DND-41 (cell line): ENCODE measurements at regions not wholly inside any gene's neighbourhood (a gene's known extent, or its start where the extent isn't known, plus 50 kb on each side); places are given as distances from the start of the nearest gene placed in this dataset.

Source experiments
- ATAC-seq: fragments of 200-7000 bp; cut with Tn5 transposase; 3 replicates; pipeline ENCODE4 v1.9.1; 2021; ENCODE audit warnings: low read depth; ENCODE audit not compliant: insufficient read depth
- DNase-seq: peaks from one replicate; pipeline ENCODE4 v3.0.0-alpha.2; 2020
- H2AFZ ChIP-seq: 2 replicates; pipeline ENCODE4 v1.6.0; 2012; ENCODE audit warnings: low read depth, low read length
- H3K27ac ChIP-seq: 2 replicates; pipeline ENCODE4 v1.5.1; 2012; ENCODE audit warnings: low read length, inconsistent platforms
- H3K27me3 ChIP-seq: fragments of 200-600 bp; sonication (generic); 2 replicates; pipeline ENCODE4 v1.6.0; 2012; ENCODE audit warnings: low read length, mild to moderate bottlenecking, inconsistent platforms; ENCODE audit not compliant: insufficient read depth, poor library complexity
- H3K36me3 ChIP-seq: 2 replicates; pipeline ENCODE4 v1.5.1; 2012; ENCODE audit warnings: low read length, inconsistent platforms; ENCODE audit not compliant: insufficient read depth
- H3K4me1 ChIP-seq: 2 replicates; pipeline ENCODE4 v1.5.1; 2012; ENCODE audit warnings: mild to moderate bottlenecking, low read length; ENCODE audit not compliant: insufficient read depth
- H3K4me2 ChIP-seq: 2 replicates; pipeline ENCODE4 v1.6.0; 2012; ENCODE audit warnings: mild to moderate bottlenecking, moderate library complexity, low read length, inconsistent platforms; ENCODE audit not compliant: insufficient read depth
- H3K4me3 ChIP-seq, 2 experiments: fragments of 200-600 bp in 1 of 2; shearing (Covaris generic) in 1 of 2; 2 replicates each; pipeline ENCODE4 v1.5.1; 2012 to 2016; ENCODE audit warnings: inconsistent platforms in 2 of 2, low read length in 2 of 2, mild to moderate bottlenecking in 2 of 2, low read depth in 1 of 2, moderate library complexity in 1 of 2
- H3K79me2 ChIP-seq: 2 replicates; pipeline ENCODE4 v1.6.0; 2012; ENCODE audit warnings: low read length, inconsistent platforms; ENCODE audit not compliant: insufficient read depth
- H3K9ac ChIP-seq: 2 replicates; pipeline ENCODE4 v1.6.0; 2012; ENCODE audit warnings: low read depth, mild to moderate bottlenecking, inconsistent platforms, low read length, moderate library complexity
- H3K9me3 ChIP-seq: 2 replicates; pipeline ENCODE4 v1.5.1; 2012; ENCODE audit warnings: low read length, moderate library complexity, mild to moderate bottlenecking, inconsistent platforms; ENCODE audit not compliant: insufficient read depth, severe bottlenecking
- H4K20me1 ChIP-seq: 2 replicates; pipeline ENCODE4 v1.6.0; 2012; ENCODE audit warnings: low read length; ENCODE audit not compliant: insufficient read depth
- EZH2 ChIP-seq: IDR thresholded peaks from 3 replicates; pipeline ENCODE4 v1.6.1; 2012; ENCODE audit warnings: borderline replicate concordance, low read depth, mild to moderate bottlenecking, moderate library complexity, low read length, inconsistent platforms; ENCODE audit not compliant: severe bottlenecking
- TF ChIP-seq, protein P1 (sequence below): IDR thresholded peaks from 2 replicates; pipeline ENCODE4 v1.5.1; 2012; ENCODE audit warnings: borderline replicate concordance, low read length, moderate library complexity, mild to moderate bottlenecking; ENCODE audit not compliant: poor library complexity, severe bottlenecking; ENCODE audit errors: extremely low read depth

DNA sequence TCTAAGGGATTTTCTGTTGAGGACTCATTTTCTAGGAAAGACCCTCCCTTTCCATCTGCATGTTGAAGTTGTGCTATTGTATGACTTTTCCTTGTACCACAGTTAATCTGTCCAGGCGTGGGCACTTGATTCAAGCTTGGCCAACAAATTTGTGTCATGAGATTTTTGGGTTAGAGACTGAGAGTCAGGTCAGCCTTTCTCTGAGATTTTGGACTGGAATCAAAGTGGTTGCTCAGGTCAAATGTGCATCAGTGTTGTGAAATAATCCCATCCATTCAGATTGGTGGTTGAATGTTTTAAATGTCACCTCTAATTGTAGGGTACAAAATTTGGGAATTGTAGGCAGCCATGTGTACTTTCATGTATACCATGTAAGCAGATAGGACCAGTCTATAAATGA lies 545.2 kb upstream of the IGFBP7 start:
- H3K27me3 ChIP-seq, result no peaks in the 10 kb centered on the region
- TF ChIP-seq, protein P1, sequence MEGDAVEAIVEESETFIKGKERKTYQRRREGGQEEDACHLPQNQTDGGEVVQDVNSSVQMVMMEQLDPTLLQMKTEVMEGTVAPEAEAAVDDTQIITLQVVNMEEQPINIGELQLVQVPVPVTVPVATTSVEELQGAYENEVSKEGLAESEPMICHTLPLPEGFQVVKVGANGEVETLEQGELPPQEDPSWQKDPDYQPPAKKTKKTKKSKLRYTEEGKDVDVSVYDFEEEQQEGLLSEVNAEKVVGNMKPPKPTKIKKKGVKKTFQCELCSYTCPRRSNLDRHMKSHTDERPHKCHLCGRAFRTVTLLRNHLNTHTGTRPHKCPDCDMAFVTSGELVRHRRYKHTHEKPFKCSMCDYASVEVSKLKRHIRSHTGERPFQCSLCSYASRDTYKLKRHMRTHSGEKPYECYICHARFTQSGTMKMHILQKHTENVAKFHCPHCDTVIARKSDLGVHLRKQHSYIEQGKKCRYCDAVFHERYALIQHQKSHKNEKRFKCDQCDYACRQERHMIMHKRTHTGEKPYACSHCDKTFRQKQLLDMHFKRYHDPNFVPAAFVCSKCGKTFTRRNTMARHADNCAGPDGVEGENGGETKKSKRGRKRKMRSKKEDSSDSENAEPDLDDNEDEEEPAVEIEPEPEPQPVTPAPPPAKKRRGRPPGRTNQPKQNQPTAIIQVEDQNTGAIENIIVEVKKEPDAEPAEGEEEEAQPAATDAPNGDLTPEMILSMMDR, result no peak
- TF ChIP-seq EZH2, result no peak
- H3K4me2 ChIP-seq, result no peak overlapping the region

DNA sequence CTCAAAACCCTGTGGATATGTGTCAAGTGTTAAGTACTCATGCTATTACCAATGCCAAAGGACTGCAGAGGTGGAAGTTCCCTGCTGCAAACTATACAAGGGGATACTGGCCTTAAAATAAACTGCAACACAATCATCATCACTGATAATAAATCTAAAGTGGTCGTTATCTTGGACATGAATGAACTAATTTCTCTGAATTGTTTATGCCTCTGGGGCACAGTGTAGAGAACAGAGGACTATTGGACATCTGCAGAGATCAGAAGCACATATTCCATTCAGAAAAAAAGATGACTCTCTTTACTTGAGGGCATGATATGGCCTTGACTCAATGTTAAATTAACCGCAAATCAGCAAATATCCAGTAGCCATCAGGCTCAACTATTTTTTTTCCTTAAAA lies 542.6 kb upstream of the IGFBP7 start:
- no peak overlapping the region for H2AFZ ChIP-seq
- no peak for DNase-seq
- ATAC-seq, result no peak
- H3K4me3 ChIP-seq, result no peak overlapping the region
- no peaks in the 10 kb centered on the region for H3K9me3 ChIP-seq
- H3K36me3 ChIP-seq, result no peaks in the 10 kb centered on the region
- no peak overlapping the region for H3K27ac ChIP-seq
- no peak overlapping the region for H3K4me2 ChIP-seq
- no peaks in the 10 kb centered on the region for H4K20me1 ChIP-seq
- TF ChIP-seq, protein P1, result no peak
- no peak for TF ChIP-seq EZH2
- no peaks in the 10 kb centered on the region for H3K27me3 ChIP-seq
- no peaks in the 10 kb centered on the region for H3K79me2 ChIP-seq
- H3K9ac ChIP-seq, result no peak overlapping the region
- H3K4me1 ChIP-seq, result no peaks in the 10 kb centered on the region

More for the DNA sequence above, 545.2 kb upstream of the IGFBP7 start:
- ATAC-seq (no peak), DNase-seq (no peak)
- Histone ChIP-seq H3K9ac (no peak overlapping the region), H3K36me3 (no peaks in the 10 kb centered on the region), H3K79me2 (no peaks in the 10 kb centered on the region), H3K4me3 (no peak overlapping the region), H3K27ac (no peak overlapping the region), H2AFZ (no peak overlapping the region), H4K20me1 (no peaks in the 10 kb centered on the region), H3K4me1 (no peaks in the 10 kb centered on the region), H3K9me3 (no peaks in the 10 kb centered on the region)

DNA sequence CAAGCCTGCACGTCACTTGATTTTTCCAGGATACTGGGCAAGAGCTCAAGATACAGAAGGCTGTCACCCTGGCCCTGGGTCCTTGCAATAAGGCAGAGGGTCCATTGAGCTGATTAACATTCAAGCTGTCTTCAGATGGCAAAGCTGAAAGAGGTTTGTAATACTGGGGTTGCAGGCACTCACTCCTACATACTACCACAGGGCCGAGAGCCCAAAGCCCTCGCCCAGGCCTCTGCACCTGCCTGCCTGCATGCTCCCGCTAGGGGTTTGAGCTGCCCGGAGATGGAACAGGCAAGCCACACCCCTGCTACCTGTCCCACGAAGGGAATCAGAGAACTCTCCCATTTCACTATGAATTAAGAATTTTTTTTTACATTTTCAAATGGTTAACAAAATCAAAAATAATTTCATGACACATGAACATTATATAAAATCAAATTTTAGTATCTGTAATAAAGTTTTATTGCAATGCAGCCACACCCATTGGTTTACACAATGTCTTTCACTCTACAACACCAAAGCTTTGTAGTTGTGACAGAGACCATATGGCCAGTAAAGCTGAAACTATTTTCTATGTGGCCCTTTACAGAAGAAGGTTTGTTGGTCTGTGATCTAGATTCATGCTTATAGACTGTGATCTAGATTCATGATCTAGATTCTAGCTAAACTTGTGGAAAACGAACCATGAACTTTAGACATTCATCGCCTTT lies 530.4 kb upstream of the IGFBP7 start:
- Histone ChIP-seq H3K9ac (no peak overlapping the region), H3K27ac (no peak overlapping the region), H3K4me3 (no peak overlapping the region), H3K9me3 (no peaks in the 10 kb centered on the region), H3K27me3 (no peaks in the 10 kb centered on the region), H3K4me2 (no peak overlapping the region), H2AFZ (no peak overlapping the region), H3K36me3 (no peaks in the 10 kb centered on the region), H3K4me1 (no peaks in the 10 kb centered on the region), H4K20me1 (no peaks in the 10 kb centered on the region), H3K79me2 (no peaks in the 10 kb centered on the region)
- ATAC-seq (no peak), DNase-seq (no peak)
- TF ChIP-seq EZH2, result no peak
- TF ChIP-seq, protein P1, result no peak
